ENCODE measurements at regions not wholly inside any gene's neighbourhood (a gene's known extent, or its start where the extent isn't known, plus 50 kb on each side); places are given as distances from the start of the nearest gene placed in this dataset.

GRCh38 chr7:136138991-136139390, 161.8 kb upstream of the MTPN start:
- no peak for TF ChIP-seq CTCF (IDR thresholded peaks at IDR 0.05)
- Histone ChIP-seq H3K36me3 (no peaks in the 10 kb centered on the region), H3K9me3 (no peaks in the 10 kb centered on the region), H3K4me1 (no peaks in the 10 kb centered on the region), H3K4me3 (no peak overlapping the region), H3K27ac (no peak overlapping the region), H3K27me3 (no peaks in the 10 kb centered on the region)
- intact Hi-C loops (cut with DNase I), result no loop called here
- DNase-seq (no peak), ATAC-seq (no peak)
- 75 to 89% methylated on average over 3 of the region's 3 CpGs for WGBS, 2 donors

GRCh38 chr7:136136906-136137454, 159.8 kb upstream of the MTPN start:
- Histone ChIP-seq H3K9me3 (no peaks in the 10 kb centered on the region), H3K4me1 (no peaks in the 10 kb centered on the region), H3K4me3 (no peak overlapping the region), H3K27ac (no peak overlapping the region), H3K27me3 (no peaks in the 10 kb centered on the region), H3K36me3 (no peaks in the 10 kb centered on the region)
- TF ChIP-seq CTCF (IDR thresholded peaks at IDR 0.05), result no peak
- intact Hi-C loops (cut with DNase I), result no loop called here
- ATAC-seq (no peak), DNase-seq (no peak)
- WGBS, 2 donors, result 61 to 63% methylated on average over 6 of the region's 6 CpGs

- DNase-seq (no peak), ATAC-seq (no peak)
- 67 to 74% methylated on average over 3 of the region's 3 CpGs for WGBS, 2 donors
- Histone ChIP-seq H3K4me1 (no peaks in the 10 kb centered on the region), H3K9me3 (no peaks in the 10 kb centered on the region), H3K27ac (no peak overlapping the region), H3K4me3 (no peak overlapping the region), H3K36me3 (no peaks in the 10 kb centered on the region), H3K27me3 (no peaks in the 10 kb centered on the region)
- no peak for TF ChIP-seq CTCF (IDR thresholded peaks at IDR 0.05)
- intact Hi-C loops (cut with DNase I), result loop anchor here in 1 of 10 donors (5.0 kb wide), 1 partner anchor 293 kb away; no protein-coding TSS in a partner anchor
These were observed 157.3 kb upstream of the MTPN start for GRCh38 chr7:136134503-136134902.

- Histone ChIP-seq H3K27me3 (no peaks in the 10 kb centered on the region), H3K27ac (no peak overlapping the region), H3K4me1 (no peaks in the 10 kb centered on the region), H3K4me3 (no peak overlapping the region), H3K9me3 (no peaks in the 10 kb centered on the region), H3K36me3 (no peaks in the 10 kb centered on the region)
- ATAC-seq (no peak), DNase-seq (no peak)
- intact Hi-C loops (cut with DNase I), result loop anchor here in 1 of 10 donors (5.0 kb wide), 1 partner anchor 294 kb away; no protein-coding TSS in a partner anchor
- TF ChIP-seq CTCF (IDR thresholded peaks at IDR 0.05), result no peak
- WGBS, 2 donors, result 54 to 70% methylated on average over 3 of the region's 3 CpGs
These were observed 156.4 kb upstream of the MTPN start for GRCh38 chr7:136133551-136133950.
